ENCODE measurements at regions not wholly inside any gene's neighbourhood (a gene's known extent, or its start where the extent isn't known, plus 50 kb on each side); places are given as distances from the start of the nearest gene placed in this dataset.

GRCh38 chr22:49101225-49101624 is 726.4 kb downstream of the BRD1 start:
- H3K27ac ChIP-seq (ENCODE audit: low read length) = no peak overlapping the region
- no peaks in the 10 kb centered on the region; the same call in 1 of the 2 replicates for H3K27me3 ChIP-seq (ENCODE audit: control insufficient read depth, insufficient read depth, low read length)
- no peaks in the 10 kb centered on the region for H3K36me3 ChIP-seq (ENCODE audit: control insufficient read depth, insufficient read depth, low read length)
- no peak overlapping the region for H3K4me3 ChIP-seq (ENCODE audit: low read depth in 2 of 2, low read length in 2 of 2)
- H3K4me1 ChIP-seq (ENCODE audit: control insufficient read depth, insufficient read depth, low read length) = no peaks in the 10 kb centered on the region; the same call in 1 of the 2 replicates
- no peaks in the 10 kb centered on the region for H3K9me3 ChIP-seq (ENCODE audit: control insufficient read depth, insufficient read depth, low read depth, low read length)
- DNase-seq (ENCODE audit: low read depth, low spot score) (no peak), ATAC-seq (no peak)
- ChIA-PET POLR2A (no interaction called here), CTCF (no interaction called here)
- TF ChIP-seq CTCF (IDR thresholded peaks at IDR 0.05) (no peak), TCF7L2 (IDR thresholded peaks at IDR 0.05; ENCODE audit: low read depth, low read length) (no peak), SIN3A (IDR thresholded peaks at IDR 0.05; ENCODE audit: borderline replicate concordance, insufficient read depth, low read depth, low read length) (no peak), POLR2AphosphoS5 (IDR thresholded peaks at IDR 0.05; ENCODE audit: low read depth, low read length) (no peak), REST (IDR thresholded peaks at IDR 0.05; ENCODE audit: insufficient read depth in 1 of 2, low read depth in 2 of 2, low read length in 1 of 2) (no peak)
- BruUV-seq (replicated peaks) = no TSS peak
- in situ Hi-C loops (cut with HindIII; ENCODE audit: low pct_unique_long_range_greater_than_20kb, low sequenced_read_pairs) (no loop called here), intact Hi-C loops (cut with micrococcal nuclease; ENCODE audit: unreplicated experiment) (no loop called here)

GRCh38 chr22:49100773-49101172 is 726.9 kb downstream of the BRD1 start:
- POLR2A ChIA-PET = no interaction called here
- CTCF ChIA-PET = no interaction called here
- ATAC-seq (no peak), DNase-seq (ENCODE audit: low read depth, low spot score) (no peak)
- H3K9me3 ChIP-seq (ENCODE audit: control insufficient read depth, insufficient read depth, low read depth, low read length) = no peaks in the 10 kb centered on the region
- intact Hi-C loops (cut with micrococcal nuclease; ENCODE audit: unreplicated experiment) (no loop called here), in situ Hi-C loops (cut with HindIII; ENCODE audit: low pct_unique_long_range_greater_than_20kb, low sequenced_read_pairs) (no loop called here)
- H3K27me3 ChIP-seq (ENCODE audit: control insufficient read depth, insufficient read depth, low read length) = no peaks in the 10 kb centered on the region; the same call in 1 of the 2 replicates
- TF ChIP-seq TCF7L2 (IDR thresholded peaks at IDR 0.05; ENCODE audit: low read depth, low read length) (no peak), POLR2AphosphoS5 (IDR thresholded peaks at IDR 0.05; ENCODE audit: low read depth, low read length) (no peak), REST (IDR thresholded peaks at IDR 0.05; ENCODE audit: insufficient read depth in 1 of 2, low read depth in 2 of 2, low read length in 1 of 2) (no peak), SIN3A (IDR thresholded peaks at IDR 0.05; ENCODE audit: borderline replicate concordance, insufficient read depth, low read depth, low read length) (no peak), CTCF (IDR thresholded peaks at IDR 0.05) (no peak)
- no peaks in the 10 kb centered on the region; the same call in 1 of the 2 replicates for H3K4me1 ChIP-seq (ENCODE audit: control insufficient read depth, insufficient read depth, low read length)
- no peak overlapping the region for H3K27ac ChIP-seq (ENCODE audit: low read length)
- no TSS peak for BruUV-seq (replicated peaks)
- no peaks in the 10 kb centered on the region for H3K36me3 ChIP-seq (ENCODE audit: control insufficient read depth, insufficient read depth, low read length)
- no peak overlapping the region for H3K4me3 ChIP-seq (ENCODE audit: low read depth in 2 of 2, low read length in 2 of 2)

Measured in Panc1 (cell line).